ENCODE measurements at regions not wholly inside any gene's neighbourhood (a gene's known extent, or its start where the extent isn't known, plus 50 kb on each side); places are given as distances from the start of the nearest gene placed in this dataset.
"Not testable (repeated sequence)": the region's sequence is repeated elsewhere in the genome, so short reads cannot be mapped to it uniquely, and the experiment has no call there.

- Histone ChIP-seq H3K36me3 (no peaks in the 10 kb centered on the region), H3K9me3 (no peaks in the 10 kb centered on the region), H3K27me3 (no peaks in the 10 kb centered on the region), H3K4me1 (no peaks in the 10 kb centered on the region), H3K27ac (no peak overlapping the region), H3K4me3 (no peak overlapping the region)
- WGBS, 2 donors, result 80 to 84% methylated on average over 2 of the region's 2 CpGs
- no peak for TF ChIP-seq CTCF (IDR thresholded peaks at IDR 0.05)
- intact Hi-C loops (cut with DNase I), result loop anchor here in 1 of 3 donors (10.0 kb wide), 1 partner anchor 370 kb away; no protein-coding TSS in a partner anchor
- ATAC-seq, result no peak
- no peak for DNase-seq
- no peak for FAIRE-seq
Observed at GRCh38 chr11:33994937-33995336, 56.6 kb upstream of the CAPRIN1 start.

GRCh38 chr11:33991136-33991535 is 60.4 kb upstream of the CAPRIN1 start:
- WGBS, 2 donors, result 76 to 80% methylated on average over 13 of the region's 13 CpGs
- not testable (repeated sequence) for H3K4me1 ChIP-seq
- intact Hi-C loops (cut with DNase I), result loop anchor here in 1 of 3 donors (10.0 kb wide), 1 partner anchor 374 kb away; no protein-coding TSS in a partner anchor

GRCh38 chr11:33990131-33990530 is 61.4 kb upstream of the CAPRIN1 start:
- not testable (repeated sequence) for H3K4me1 ChIP-seq, H3K27me3 ChIP-seq, FAIRE-seq, H3K9me3 ChIP-seq, H3K36me3 ChIP-seq, H3K4me3 ChIP-seq, H3K27ac ChIP-seq, ATAC-seq
- peak in 1 of 6 donors; percentile 37 for DNase-seq
- WGBS, 2 donors, result 90% methylated on average over 16 to 32 of the region's 32 CpGs
- intact Hi-C loops (cut with DNase I), result loop anchor here in 1 of 3 donors (10.0 kb wide), 1 partner anchor 375 kb away; no protein-coding TSS in a partner anchor

More at GRCh38 chr11:33991136-33991535, 60.4 kb upstream of the CAPRIN1 start:
- not testable (repeated sequence) for H3K9me3 ChIP-seq, FAIRE-seq, H3K4me3 ChIP-seq, H3K36me3 ChIP-seq, ATAC-seq, H3K27me3 ChIP-seq, DNase-seq, H3K27ac ChIP-seq

- WGBS, 2 donors, result 69 to 77% methylated on average over 7 of the region's 7 CpGs
- FAIRE-seq, result no peak
- no peaks in the 10 kb centered on the region for H3K9me3 ChIP-seq
- no peak for ATAC-seq
- H3K4me1 ChIP-seq, result no peaks in the 10 kb centered on the region
- no peaks in the 10 kb centered on the region for H3K36me3 ChIP-seq
- no peak overlapping the region for H3K4me3 ChIP-seq
- intact Hi-C loops (cut with DNase I), result no loop called here
- no peaks in the 10 kb centered on the region for H3K27me3 ChIP-seq
- H3K27ac ChIP-seq, result no peak overlapping the region
- TF ChIP-seq CTCF (IDR thresholded peaks at IDR 0.05), result no peak
- no peak for DNase-seq
Observed at GRCh38 chr11:33989461-33989860, 62.1 kb upstream of the CAPRIN1 start.

GRCh38 chr11:33988586-33989370 is 62.8 kb upstream of the CAPRIN1 start:
- DNase-seq, result no peak
- intact Hi-C loops (cut with DNase I), result no loop called here
- no peak for FAIRE-seq

More at GRCh38 chr11:33988586-33989370, 62.8 kb upstream of the CAPRIN1 start:
- TF ChIP-seq CTCF (IDR thresholded peaks at IDR 0.05), result no peak
- H3K4me3 ChIP-seq, result no peak overlapping the region
- ATAC-seq, result no peak
- WGBS, 2 donors, result 76 to 82% methylated on average over 7 of the region's 7 CpGs
- no peaks in the 10 kb centered on the region for H3K9me3 ChIP-seq
- no peak overlapping the region for H3K27ac ChIP-seq
- H3K36me3 ChIP-seq, result no peaks in the 10 kb centered on the region
- no peaks in the 10 kb centered on the region for H3K4me1 ChIP-seq
- no peaks in the 10 kb centered on the region for H3K27me3 ChIP-seq
